H9 (cell line): ENCODE measurements at regions not wholly inside any gene's neighbourhood (a gene's known extent, or its start where the extent isn't known, plus 50 kb on each side); places are given as distances from the start of the nearest gene placed in this dataset.

Experiments
- DNase-seq: peaks from one replicate; pipeline ENCODE4 v3.0.0-alpha.2; 2017
- H2AFZ ChIP-seq: one replicate; pipeline ENCODE4 v1.6.1; 2013; ENCODE audit warnings: mild to moderate bottlenecking, low read length, control low read depth, moderate library complexity
- H2AK5ac ChIP-seq: 2 replicates; pipeline ENCODE4 v1.6.1; 2013; ENCODE audit warnings: low read length, control low read depth, mixed read lengths; ENCODE audit not compliant: insufficient read length
- H2BK120ac ChIP-seq: one replicate; pipeline ENCODE4 v1.6.1; 2013; ENCODE audit warnings: low read depth, mild to moderate bottlenecking, low read length, control low read depth, inconsistent platforms; ENCODE audit not compliant: poor library complexity, severe bottlenecking
- H2BK12ac ChIP-seq: 2 replicates; pipeline ENCODE4 v1.6.1; 2013; ENCODE audit warnings: low read length, control low read depth, mixed read lengths, low read depth; ENCODE audit not compliant: insufficient read length
- H2BK15ac ChIP-seq: 2 replicates; pipeline ENCODE4 v1.6.1; 2013; ENCODE audit warnings: low read depth, low read length, control low read depth
- H2BK20ac ChIP-seq: one replicate; pipeline ENCODE4 v1.6.1; 2013; ENCODE audit warnings: low read depth, mild to moderate bottlenecking, low read length, control low read depth, inconsistent platforms; ENCODE audit not compliant: poor library complexity, severe bottlenecking
- H2BK5ac ChIP-seq: 2 replicates; pipeline ENCODE4 v1.6.1; 2013; ENCODE audit warnings: low read length, control low read depth, mixed read lengths; ENCODE audit not compliant: insufficient read length
- H3K14ac ChIP-seq: 2 replicates; pipeline ENCODE4 v1.6.1; 2013; ENCODE audit warnings: low read length, control low read depth; ENCODE audit not compliant: insufficient read depth
- H3K18ac ChIP-seq: 2 replicates; pipeline ENCODE4 v1.6.1; 2013; ENCODE audit warnings: low read depth, mild to moderate bottlenecking, mixed read lengths, low read length, control low read depth; ENCODE audit not compliant: insufficient read length
- H3K23ac ChIP-seq: 2 replicates; pipeline ENCODE4 v1.6.1; 2013; ENCODE audit warnings: low read length, control low read depth, mixed read lengths, low read depth; ENCODE audit not compliant: insufficient read length
- H3K23me2 ChIP-seq: 2 replicates; pipeline ENCODE4 v1.6.1; 2013; ENCODE audit warnings: low read depth, mild to moderate bottlenecking, mixed read lengths, low read length, control low read depth; ENCODE audit not compliant: insufficient read length, poor library complexity, severe bottlenecking
- H3K27ac ChIP-seq: 2 replicates; pipeline ENCODE4 v1.5.1; 2013; ENCODE audit warnings: low read length, control low read depth, mixed read lengths, low read depth; ENCODE audit not compliant: insufficient read length
- H3K27me3 ChIP-seq: 2 replicates; pipeline ENCODE4 v1.6.1; 2013; ENCODE audit warnings: low read length, control low read depth, inconsistent platforms; ENCODE audit not compliant: insufficient read depth
- H3K4ac ChIP-seq: 2 replicates; pipeline ENCODE4 v1.6.1; 2013; ENCODE audit warnings: low read depth, mild to moderate bottlenecking, control low read depth, inconsistent platforms, low read length, moderate library complexity
- H3K4me1 ChIP-seq: 2 replicates; pipeline ENCODE4 v1.6.1; 2013; ENCODE audit warnings: low read length, control low read depth, inconsistent platforms; ENCODE audit not compliant: insufficient read depth
- H3K4me2 ChIP-seq: 2 replicates; pipeline ENCODE4 v1.6.1; 2013; ENCODE audit warnings: low read length, control low read depth, mixed read lengths; ENCODE audit not compliant: insufficient read length, insufficient read depth
- H3K56ac ChIP-seq: 2 replicates; pipeline ENCODE4 v1.6.1; 2013; ENCODE audit warnings: low read depth, mild to moderate bottlenecking, mixed read lengths, low read length, control low read depth; ENCODE audit not compliant: insufficient read length
- H3K79me1 ChIP-seq: 2 replicates; pipeline ENCODE4 v1.6.1; 2013; ENCODE audit warnings: low read depth, mild to moderate bottlenecking, moderate library complexity, low read length, control low read depth, inconsistent platforms; ENCODE audit not compliant: insufficient read depth, poor library complexity, severe bottlenecking
- H3K79me2 ChIP-seq: 2 replicates; pipeline ENCODE4 v1.6.1; 2013; ENCODE audit warnings: low read length, control low read depth, inconsistent platforms; ENCODE audit not compliant: insufficient read depth
- H3K9ac ChIP-seq: 2 replicates; pipeline ENCODE4 v1.6.1; 2013; ENCODE audit warnings: low read length, control low read depth, mixed read lengths; ENCODE audit not compliant: insufficient read length; ENCODE audit errors: extremely low read depth
- H3K9me3 ChIP-seq: one replicate; pipeline ENCODE4 v1.6.1; 2013; ENCODE audit warnings: low read depth, low read length, inconsistent platforms; ENCODE audit not compliant: control insufficient read depth
- H3T11ph ChIP-seq: one replicate; pipeline ENCODE4 v1.6.1; 2013; ENCODE audit warnings: mild to moderate bottlenecking, low read length, control low read depth, inconsistent platforms
- H4K20me1 ChIP-seq: one replicate; pipeline ENCODE4 v1.6.1; 2013; ENCODE audit not compliant: control insufficient read depth, insufficient read length, insufficient read depth
- H4K5ac ChIP-seq: 2 replicates; pipeline ENCODE4 v1.6.1; 2013; ENCODE audit warnings: low read depth, mild to moderate bottlenecking, mixed read lengths, low read length, control low read depth; ENCODE audit not compliant: insufficient read length
- H4K8ac ChIP-seq: replicated peaks from 2 replicates; pipeline ENCODE4 v1.6.1; 2013; ENCODE audit warnings: low read length, control low read depth, mixed read lengths, low read depth; ENCODE audit not compliant: insufficient read length
- H4K91ac ChIP-seq: 2 replicates; pipeline ENCODE4 v1.6.1; 2013; ENCODE audit warnings: low read depth, mild to moderate bottlenecking, moderate library complexity, mixed read lengths, low read length, control low read depth; ENCODE audit not compliant: insufficient read length
- H3K27ac Mint-ChIP-seq, 3 experiments: 2 replicates in 2 of 3; 3 replicates in 1 of 3; pipeline ENCODE4 v1.8.0; 2020 to 2021; ENCODE audit warnings: mixed read lengths in 3 of 3, mild to moderate bottlenecking in 1 of 3, moderate library complexity in 1 of 3
- H3K27me3 Mint-ChIP-seq: 2 replicates; pipeline ENCODE4 v1.8.0; 2021; ENCODE audit warnings: low read depth, mild to moderate bottlenecking, moderate library complexity, mixed read lengths
- H3K36me3 Mint-ChIP-seq, 3 experiments: 2 replicates in 2 of 3; 3 replicates in 1 of 3; pipeline ENCODE4 v1.8.0; 2020 to 2021; ENCODE audit warnings: low read depth in 3 of 3, mixed read lengths in 3 of 3; ENCODE audit not compliant: insufficient read depth in 1 of 3
- H3K4me1 Mint-ChIP-seq, 2 experiments: 2 replicates each; pipeline ENCODE4 v1.8.0; 2020; ENCODE audit warnings: mixed read lengths in 2 of 2
- H3K4me3 Mint-ChIP-seq, 2 experiments: 2 replicates in 1 of 2; 3 replicates in 1 of 2; pipeline ENCODE4 v1.8.0; 2020 to 2021; ENCODE audit warnings: mild to moderate bottlenecking in 2 of 2, mixed read lengths in 2 of 2, moderate library complexity in 1 of 2
- H3K9me3 Mint-ChIP-seq, 2 experiments: 2 replicates in 1 of 2; 3 replicates in 1 of 2; pipeline ENCODE4 v1.8.0; 2020; ENCODE audit warnings: mild to moderate bottlenecking in 2 of 2, mixed read lengths in 2 of 2, moderate library complexity in 1 of 2
- WGBS: extraction: QIAGEN DNeasy Blood & Tissue Kit; methylation state at CpG from one replicate; pipeline ENCODE4 v1.1.7; 2013; ENCODE audit warnings: missing lambda C conversion rate, low lambda C conversion rate, mixed read lengths; ENCODE audit not compliant: insufficient read length; ENCODE audit errors: extremely low coverage; 5-methylcytosine and 5-hydroxymethylcytosine counted together
- TF ChIP-seq, protein P1 (sequence below): fragments of 200-600 bp; sonication (generic); conservative IDR thresholded peaks from 3 replicates; pipeline ENCODE4 v1.8.0; 2021; ENCODE audit warnings: antibody characterized with exemption, mild to moderate bottlenecking

DNA sequence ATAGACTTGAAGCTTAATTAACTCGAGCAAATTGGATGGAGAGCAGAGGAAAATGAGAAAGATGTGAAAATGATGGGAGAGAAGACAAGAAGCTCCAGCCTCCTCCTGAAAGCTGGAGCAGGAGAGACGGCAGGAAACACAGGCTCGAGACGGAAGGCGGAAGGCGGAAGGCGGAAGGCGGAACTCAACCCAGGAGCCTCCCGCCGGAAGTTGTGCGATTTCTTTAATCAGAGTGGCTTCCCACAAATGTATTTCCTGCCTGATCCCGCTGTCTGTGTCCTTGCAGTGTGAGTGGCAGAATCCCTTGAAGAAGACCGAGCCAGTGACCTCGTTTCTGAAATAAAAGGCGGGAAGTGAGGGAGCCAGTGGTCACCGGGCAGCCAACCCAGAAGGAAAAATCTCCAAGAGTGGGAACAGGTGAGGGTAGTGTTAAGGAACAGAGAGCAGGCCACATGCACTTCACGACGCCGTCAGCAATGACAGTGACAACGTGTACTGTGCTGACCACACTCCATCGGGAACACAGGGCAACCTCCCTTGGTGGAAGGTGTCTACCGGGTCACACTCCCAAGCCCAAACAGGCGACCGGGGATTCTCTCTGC, 117.0 kb upstream of the RNF32 start:
- Histone ChIP-seq H4K91ac (no peak overlapping the region), H3K14ac (no peak overlapping the region), H3K9ac (no peak overlapping the region), H3K27ac (no peak overlapping the region), H3K27me3 (no peaks in the 10 kb centered on the region), H2BK5ac (no peak overlapping the region), H3K4me2 (no peak overlapping the region), H3K23me2 (no peaks in the 10 kb centered on the region), H3K4ac (no peak overlapping the region), H2BK12ac (no peak overlapping the region), H2AK5ac (no peak overlapping the region), H3K4me1 (no peaks in the 10 kb centered on the region), H2BK20ac (no peak overlapping the region), H3K9me3 (no peaks in the 10 kb centered on the region), H2AFZ (no peak overlapping the region), H3K79me1 (no peaks in the 10 kb centered on the region), H3K79me2 (no peaks in the 10 kb centered on the region), H3K18ac (no peak overlapping the region), H4K5ac (no peak overlapping the region), H2BK120ac (no peak overlapping the region), H4K20me1 (no peaks in the 10 kb centered on the region), H2BK15ac (no peak overlapping the region), H4K8ac (no peak overlapping the region), H3K56ac (no peak overlapping the region), H3T11ph (no peak overlapping the region), H3K23ac (no peak overlapping the region)
- H3K27ac Mint-ChIP-seq, result no peak overlapping the region
- no peak overlapping the region for H3K4me3 Mint-ChIP-seq
- H3K36me3 Mint-ChIP-seq, result no peaks in the 10 kb centered on the region
- peaks cover 7% of the 10 kb centered on the region for H3K27me3 Mint-ChIP-seq
- H3K9me3 Mint-ChIP-seq, result no peaks in the 10 kb centered on the region; a peak in 1 of 5 replicates
- TF ChIP-seq, protein P1, sequence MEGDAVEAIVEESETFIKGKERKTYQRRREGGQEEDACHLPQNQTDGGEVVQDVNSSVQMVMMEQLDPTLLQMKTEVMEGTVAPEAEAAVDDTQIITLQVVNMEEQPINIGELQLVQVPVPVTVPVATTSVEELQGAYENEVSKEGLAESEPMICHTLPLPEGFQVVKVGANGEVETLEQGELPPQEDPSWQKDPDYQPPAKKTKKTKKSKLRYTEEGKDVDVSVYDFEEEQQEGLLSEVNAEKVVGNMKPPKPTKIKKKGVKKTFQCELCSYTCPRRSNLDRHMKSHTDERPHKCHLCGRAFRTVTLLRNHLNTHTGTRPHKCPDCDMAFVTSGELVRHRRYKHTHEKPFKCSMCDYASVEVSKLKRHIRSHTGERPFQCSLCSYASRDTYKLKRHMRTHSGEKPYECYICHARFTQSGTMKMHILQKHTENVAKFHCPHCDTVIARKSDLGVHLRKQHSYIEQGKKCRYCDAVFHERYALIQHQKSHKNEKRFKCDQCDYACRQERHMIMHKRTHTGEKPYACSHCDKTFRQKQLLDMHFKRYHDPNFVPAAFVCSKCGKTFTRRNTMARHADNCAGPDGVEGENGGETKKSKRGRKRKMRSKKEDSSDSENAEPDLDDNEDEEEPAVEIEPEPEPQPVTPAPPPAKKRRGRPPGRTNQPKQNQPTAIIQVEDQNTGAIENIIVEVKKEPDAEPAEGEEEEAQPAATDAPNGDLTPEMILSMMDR, result no peak
- no peak for DNase-seq
- WGBS, result no CpG with 5 or more reads among the region's 24 CpGs
- H3K4me1 Mint-ChIP-seq, result no peaks in the 10 kb centered on the region
